IMR-90 (cell line): ENCODE measurements at regions not wholly inside any gene's neighbourhood (a gene's known extent, or its start where the extent isn't known, plus 50 kb on each side); places are given as distances from the start of the nearest gene placed in this dataset.

ENCODE experiments used
- ATAC-seq: fragments of 200-7000 bp; cut with Tn5 transposase; 2 replicates; pipeline ENCODE4 v1.9.1; 2020; ENCODE audit warnings: low read depth, mild to moderate bottlenecking, moderate library complexity
- BruUV-seq: library from RNA; stranded (reverse); fragments of 400-500 nt; replicated peaks from 2 replicates; lab custom pipeline; 2021; lab: Mats Ljungman, UMichigan
- CTCF ChIA-PET: fragments of 300-600 bp; formaldehyde crosslinking; extraction: SDS; loops from one replicate; lab custom pipeline; 2021; ENCODE audit warnings: antibody characterized with exemption; lab: Yijun Ruan, JAX
- POLR2A ChIA-PET: fragments of 300-600 bp; sonication (Branson Sonifier 250); formaldehyde crosslinking; loops from one replicate; lab custom pipeline; 2022; ENCODE audit warnings: antibody characterized with exemption; ENCODE audit not compliant: unreplicated experiment; lab: Charles Lee
- DNase-seq: peaks from one replicate; pipeline ENCODE4 v3.0.0; 2013
- H2AFZ ChIP-seq: replicated peaks from 2 replicates; pipeline ENCODE3; 2013; ENCODE audit warnings: low read length, mild to moderate bottlenecking; ENCODE audit not compliant: poor library complexity
- H2AK5ac ChIP-seq: 2 replicates; pipeline ENCODE4 v1.6.1; 2013; ENCODE audit warnings: low read depth, low read length, inconsistent platforms
- H2AK9ac ChIP-seq: replicated peaks from 2 replicates; pipeline ENCODE3; 2013; ENCODE audit warnings: mild to moderate bottlenecking, low read depth, low read length, moderate library complexity; ENCODE audit not compliant: poor library complexity
- H2BK120ac ChIP-seq: 2 replicates; pipeline ENCODE4 v1.6.1; 2013; ENCODE audit warnings: low read depth, low read length, inconsistent platforms
- H2BK15ac ChIP-seq: 3 replicates; pipeline ENCODE4 v1.6.1; 2013; ENCODE audit warnings: low read depth, low read length, inconsistent platforms
- H2BK20ac ChIP-seq: 2 replicates; pipeline ENCODE4 v1.6.1; 2013; ENCODE audit warnings: low read depth, mild to moderate bottlenecking, inconsistent platforms, low read length, moderate library complexity
- H2BK5ac ChIP-seq: 2 replicates; pipeline ENCODE4 v1.6.1; 2013; ENCODE audit warnings: mild to moderate bottlenecking, low read depth, low read length, inconsistent platforms; ENCODE audit not compliant: poor library complexity, severe bottlenecking
- H3K14ac ChIP-seq: replicated peaks from 2 replicates; pipeline ENCODE4 v1.6.1; 2013; ENCODE audit warnings: low read depth, low read length, inconsistent platforms
- H3K18ac ChIP-seq: 2 replicates; pipeline ENCODE4 v1.6.1; 2013; ENCODE audit warnings: low read depth, low read length, control low read depth
- H3K23ac ChIP-seq: 2 replicates; pipeline ENCODE4 v1.6.1; 2013; ENCODE audit warnings: low read depth, low read length, inconsistent platforms
- H3K27ac ChIP-seq: 2 replicates; pipeline ENCODE4 v1.5.1; 2013; ENCODE audit warnings: mild to moderate bottlenecking, control low read depth, low read length; ENCODE audit not compliant: insufficient read depth
- H3K27me3 ChIP-seq: 2 replicates; pipeline ENCODE4 v1.6.1; 2013; ENCODE audit warnings: low read length; ENCODE audit not compliant: control insufficient read depth, insufficient read depth
- H3K36me3 ChIP-seq: 2 replicates; pipeline ENCODE4 v1.6.1; 2013; ENCODE audit warnings: low read length, mixed read lengths; ENCODE audit not compliant: control insufficient read depth, insufficient read depth
- H3K4ac ChIP-seq: 2 replicates; pipeline ENCODE4 v1.6.1; 2013; ENCODE audit warnings: low read depth, low read length, inconsistent platforms
- H3K4me1 ChIP-seq: 2 replicates; pipeline ENCODE4 v1.6.1; 2013; ENCODE audit warnings: low read length, mixed read lengths; ENCODE audit not compliant: control insufficient read depth, insufficient read depth
- H3K4me2 ChIP-seq: 2 replicates; pipeline ENCODE4 v1.6.1; 2013; ENCODE audit warnings: low read depth, mild to moderate bottlenecking, control low read depth, low read length, moderate library complexity
- H3K4me3 ChIP-seq: 2 replicates; pipeline ENCODE4 v1.5.1; 2013; ENCODE audit warnings: low read depth, mild to moderate bottlenecking, control low read depth, low read length, moderate library complexity; ENCODE audit not compliant: insufficient read depth
- H3K56ac ChIP-seq: 2 replicates; pipeline ENCODE4 v1.6.1; 2013; ENCODE audit warnings: low read length, inconsistent platforms; ENCODE audit not compliant: insufficient read depth; ENCODE audit errors: extremely low read depth
- H3K79me1 ChIP-seq, 2 experiments: 2 replicates each; pipeline ENCODE4 v1.6.1; 2013; ENCODE audit warnings: low read length in 2 of 2, inconsistent platforms in 1 of 2, low read depth in 1 of 2
- H3K9ac ChIP-seq: 2 replicates; pipeline ENCODE4 v1.6.1; 2013; ENCODE audit warnings: low read depth, low read length, control low read depth
- H3K9me1 ChIP-seq: 2 replicates; pipeline ENCODE4 v1.6.1; 2013; ENCODE audit warnings: low read length, inconsistent platforms; ENCODE audit not compliant: insufficient read depth
- H3K9me3 ChIP-seq: 2 replicates; pipeline ENCODE4 v1.6.1; 2013; ENCODE audit warnings: low read length; ENCODE audit not compliant: control insufficient read depth, insufficient read depth
- H4K20me1 ChIP-seq: 2 replicates; pipeline ENCODE4 v1.6.1; 2013; ENCODE audit warnings: low read length, inconsistent platforms; ENCODE audit not compliant: insufficient read depth
- H4K5ac ChIP-seq: 2 replicates; pipeline ENCODE4 v1.6.1; 2013; ENCODE audit warnings: mild to moderate bottlenecking, low read depth, low read length, control low read depth
- H4K8ac ChIP-seq, 2 experiments: 2 replicates each; pipeline ENCODE4 v1.6.1; 2013; ENCODE audit warnings: low read depth in 2 of 2, low read length in 2 of 2, control low read depth in 1 of 2, inconsistent platforms in 1 of 2
- H4K91ac ChIP-seq: 2 replicates; pipeline ENCODE4 v1.6.1; 2013; ENCODE audit warnings: low read depth, low read length, inconsistent platforms; ENCODE audit not compliant: insufficient read depth
- BHLHE40 ChIP-seq: fragments of 150-350 bp; IDR thresholded peaks from 2 replicates; pipeline ENCODE4 v1.6.1; 2016; ENCODE audit warnings: mild to moderate bottlenecking, low read depth, low read length
- CEBPB ChIP-seq: IDR thresholded peaks from 2 replicates; pipeline ENCODE4 v1.6.1; 2012; ENCODE audit warnings: low read depth, low read length, improper control_type of control experiment
- CHD1 ChIP-seq: IDR thresholded peaks from 2 replicates; pipeline ENCODE4 v1.6.1; 2012; ENCODE audit warnings: low read depth, low read length, improper control_type of control experiment
- CTCF ChIP-seq: conservative IDR thresholded peaks from 2 replicates; pipeline ENCODE4 v1.5.1; 2012; ENCODE audit warnings: mild to moderate bottlenecking, low read depth, low read length, improper control_type of control experiment
- FOS ChIP-seq: fragments of 150-350 bp; IDR thresholded peaks from 2 replicates; pipeline ENCODE4 v1.6.1; 2016; ENCODE audit warnings: low read depth, low read length
- MAFK ChIP-seq: IDR thresholded peaks from 2 replicates; pipeline ENCODE4 v1.6.1; 2012; ENCODE audit warnings: low read depth, low read length, improper control_type of control experiment
- MAZ ChIP-seq: IDR thresholded peaks from 2 replicates; pipeline ENCODE4 v1.6.1; 2012; ENCODE audit warnings: low read depth, mild to moderate bottlenecking, low read length, improper control_type of control experiment, moderate library complexity, borderline replicate concordance
- MXI1 ChIP-seq: IDR thresholded peaks from 2 replicates; pipeline ENCODE4 v1.6.1; 2012; ENCODE audit warnings: low read depth, mild to moderate bottlenecking, low read length, moderate library complexity, borderline replicate concordance
- POLR2A ChIP-seq: IDR thresholded peaks from 2 replicates; pipeline ENCODE4 v1.6.1; 2012; ENCODE audit warnings: mild to moderate bottlenecking, low read depth, low read length
- RAD21 ChIP-seq: IDR thresholded peaks from 2 replicates; pipeline ENCODE4 v1.6.1; 2012; ENCODE audit warnings: low read length, improper control_type of control experiment
- RCOR1 ChIP-seq: IDR thresholded peaks from 2 replicates; pipeline ENCODE4 v1.6.1; 2012; ENCODE audit warnings: mild to moderate bottlenecking, low read length, improper control_type of control experiment; ENCODE audit not compliant: insufficient replicate concordance
- RFX5 ChIP-seq: IDR thresholded peaks from 2 replicates; pipeline ENCODE4 v1.8.0; 2012; ENCODE audit warnings: low read depth, mild to moderate bottlenecking, low read length, moderate library complexity
- SMC3 ChIP-seq: fragments of 150-350 bp; IDR thresholded peaks from 2 replicates; pipeline ENCODE4 v1.6.1; 2016; ENCODE audit warnings: low read depth, mild to moderate bottlenecking, antibody characterized with exemption, low read length, moderate library complexity
- USF2 ChIP-seq: fragments of 150-350 bp; IDR thresholded peaks from 2 replicates; pipeline ENCODE4 v1.6.1; 2017; ENCODE audit warnings: mild to moderate bottlenecking, antibody characterized with exemption, low read length, low read depth
- WGBS, 2 experiments: methylation state at CpG; one replicate each; pipeline versions ENCODE4 v1.1.5 to v1.1.7; 2013; ENCODE audit warnings: missing lambda C conversion rate in 2 of 2; ENCODE audit not compliant: insufficient read length in 1 of 2; ENCODE audit errors: extremely low coverage in 2 of 2; 5-methylcytosine and 5-hydroxymethylcytosine counted together
- dilution Hi-C: fragments of 300-500 bp; cut with HindIII; formaldehyde crosslinking; loops from one replicate; pipeline ENCODE4 v1.14.3; 2018; ENCODE audit warnings: low sequenced_read_pairs; ENCODE audit not compliant: unreplicated experiment
- in situ Hi-C: fragments of 300-500 bp; cut with MboI; formaldehyde crosslinking; loops from 3 replicates; pipeline ENCODE4 v1.14.3; 2019; ENCODE audit warnings: low sequenced_read_pairs, inconsistent platforms, mixed read lengths
- intact Hi-C: fragments of 100-400 bp; cut with micrococcal nuclease; formaldehyde crosslinking; loops from 2 replicates; pipeline ENCODE4 v1.10.0; 2022

GRCh38 chr3:130576375-130577266 is 59.6 kb downstream of the COL6A6 start:
- Histone ChIP-seq H3K4me2 (no peak overlapping the region), H4K5ac (0 out of 2 replicates have a peak overlapping the region, but pooled peaks have one; percentile 18), H3K23ac (no peak overlapping the region), H3K9me3 (no peaks in the 10 kb centered on the region), H2BK120ac (peak overlapping the region; percentile 17; the same call in 1 of the 2 replicates), H4K20me1 (no peaks in the 10 kb centered on the region), H3K4me1 (0 out of 2 replicates have a peak, but pooled peaks cover 2% of the 10 kb centered on the region), H4K8ac (peak overlapping the region; percentile 42 to 69; a peak in 3 of 4 replicates), H3K4me3 (no peak overlapping the region), H2AK5ac (no peak overlapping the region), H2AK9ac (no peak overlapping the region), H3K9me1 (peaks cover 4% of the 10 kb centered on the region; the same call in 1 of the 2 replicates), H3K36me3 (no peaks in the 10 kb centered on the region), H3K4ac (peak overlapping the region; percentile 56; the same call in 1 of the 2 replicates), H2BK5ac (peak overlapping the region; percentile 35), H3K14ac (no peak overlapping the region), H3K79me1 (no peaks in the 10 kb centered on the region), H2BK20ac (peak overlapping the region; percentile 18), H3K9ac (no peak overlapping the region), H4K91ac (peak overlapping the region; percentile 63; the same call in 1 of the 2 replicates), H3K27ac (peak overlapping the region; percentile 66; the same call in 1 of the 2 replicates), H3K56ac (peak overlapping the region; percentile 14; the same call in 1 of the 2 replicates), H3K27me3 (no peaks in the 10 kb centered on the region; the same call in 1 of the 2 replicates), H3K18ac (no peak overlapping the region), H2AFZ (no peak overlapping the region), H2BK15ac (peak overlapping the region; percentile 63; the same call in 1 of the 3 replicates)
- no CpG with 5 or more reads among the region's 3 CpGs for WGBS, 2 experiments
- peak; percentile 93 for ATAC-seq
- ChIA-PET POLR2A (interaction anchor here (0.6 kb wide), 1 partner anchor 30 kb away, joined by 3 read pairs; no protein-coding TSS in a partner anchor), CTCF (interaction anchor here (0.6 to 1.4 kb wide), 6 partner anchors 10 to 131 kb away, joined by 3 to 4 read pairs (median 4); no protein-coding TSS in a partner anchor)
- peak; percentile 82 for DNase-seq
- in situ Hi-C loops (no loop called here), dilution Hi-C loops (no loop called here), intact Hi-C loops (loop anchor here (10.0 kb wide), 1 partner anchor 388 kb away; no protein-coding TSS in a partner anchor)
- BruUV-seq: no TSS peak
- TF ChIP-seq BHLHE40 (no peak), RFX5 (no peak), RAD21 (no peak), CEBPB (no peak), POLR2A (no peak), CHD1 (no peak), MAFK (no peak), USF2 (no peak), FOS (no peak), CTCF (no peak), RCOR1 (no peak), MAZ (no peak), SMC3 (no peak), MXI1 (no peak)
